Smooth muscle cell (in vitro differentiated cells): ENCODE measurements at regions not wholly inside any gene's neighbourhood (a gene's known extent, or its start where the extent isn't known, plus 50 kb on each side); places are given as distances from the start of the nearest gene placed in this dataset.

Experiments
- DNase-seq: peaks from one replicate; lab custom pipeline; 2025; ENCODE audit not compliant: unreplicated experiment; lab: John Stamatoyannopoulos, UW
- H2AFZ ChIP-seq: fragments of 200-600 bp; sonication (generic); 2 replicates; pipeline ENCODE4 v1.6.0; 2016; ENCODE audit warnings: antibody characterized with exemption, low read depth, mild to moderate bottlenecking
- H3F3A ChIP-seq: fragments of 200-600 bp; sonication (generic); 2 replicates; pipeline ENCODE4 v1.6.0; 2017; ENCODE audit warnings: antibody characterized with exemption, low read depth
- H3K27ac ChIP-seq: fragments of 200-600 bp; sonication (generic); 2 replicates; pipeline ENCODE4 v1.5.1; 2016; ENCODE audit warnings: low read depth, mild to moderate bottlenecking
- H3K27me3 ChIP-seq: fragments of 200-600 bp; sonication (generic); 2 replicates; pipeline ENCODE4 v1.6.1; 2016; ENCODE audit warnings: low read depth, mild to moderate bottlenecking
- H3K36me3 ChIP-seq: fragments of 200-600 bp; sonication (generic); 2 replicates; pipeline ENCODE4 v1.5.1; 2016; ENCODE audit warnings: low read depth
- H3K4me1 ChIP-seq: fragments of 200-600 bp; sonication (generic); 2 replicates; pipeline ENCODE4 v1.5.1; 2016; ENCODE audit warnings: low read depth
- H3K4me2 ChIP-seq: fragments of 200-600 bp; sonication (generic); 2 replicates; pipeline ENCODE4 v1.6.0; 2016; ENCODE audit warnings: mild to moderate bottlenecking
- H3K4me3 ChIP-seq: fragments of 200-600 bp; sonication (generic); 2 replicates; pipeline ENCODE4 v1.5.1; 2016; ENCODE audit warnings: mild to moderate bottlenecking
- H3K79me2 ChIP-seq: fragments of 200-600 bp; sonication (generic); 2 replicates; pipeline ENCODE4 v1.6.0; 2016; ENCODE audit warnings: low read depth, mild to moderate bottlenecking
- H3K9ac ChIP-seq: fragments of 200-600 bp; sonication (generic); 2 replicates; pipeline ENCODE4 v1.6.0; 2016; ENCODE audit warnings: low read depth
- H3K9me3 ChIP-seq: fragments of 200-600 bp; sonication (generic); replicated peaks from 2 replicates; pipeline ENCODE4 v1.5.1; 2016; ENCODE audit warnings: low read depth
- H4K20me1 ChIP-seq: fragments of 200-600 bp; sonication (generic); 2 replicates; pipeline ENCODE4 v1.6.0; 2016; ENCODE audit warnings: low read depth
- CTCF ChIP-seq: fragments of 200-600 bp; sonication (generic); IDR thresholded peaks from 2 replicates; pipeline ENCODE4 v1.5.1; 2017; ENCODE audit warnings: borderline replicate concordance, mild to moderate bottlenecking, antibody characterized with exemption; ENCODE audit not compliant: insufficient read depth, poor library complexity, severe bottlenecking
- WGBS: methylation state at CpG from one replicate; pipeline ENCODE4 v1.1.7; 2016; ENCODE audit warnings: low lambda C conversion rate; 5-methylcytosine and 5-hydroxymethylcytosine counted together

- H3K27me3 ChIP-seq = peaks cover 6% of the 10 kb centered on the region
- WGBS = 83% methylated on average over 2 of the region's 2 CpGs
- H3F3A ChIP-seq = no peaks in the 10 kb centered on the region
- H4K20me1 ChIP-seq = no peaks in the 10 kb centered on the region
- no peak overlapping the region for H2AFZ ChIP-seq
- H3K4me2 ChIP-seq = no peak overlapping the region
- DNase-seq = no peak
- H3K79me2 ChIP-seq = no peaks in the 10 kb centered on the region
- H3K4me1 ChIP-seq = no peaks in the 10 kb centered on the region
- no peak overlapping the region for H3K9ac ChIP-seq
- H3K4me3 ChIP-seq = no peak overlapping the region
- TF ChIP-seq CTCF = no peak
- H3K27ac ChIP-seq = no peak overlapping the region
- H3K9me3 ChIP-seq = no peaks in the 10 kb centered on the region
- no peaks in the 10 kb centered on the region for H3K36me3 ChIP-seq
Measured at GRCh38 chr1:208639382-208639781, 395.2 kb upstream of the PLXNA2 start.

- no peak overlapping the region for H3K4me2 ChIP-seq
- no peaks in the 10 kb centered on the region for H3K79me2 ChIP-seq
- H3K27me3 ChIP-seq = peaks cover 6% of the 10 kb centered on the region
- H3K4me3 ChIP-seq = no peak overlapping the region
- no peaks in the 10 kb centered on the region for H4K20me1 ChIP-seq
- no peak overlapping the region for H2AFZ ChIP-seq
- H3K4me1 ChIP-seq = no peaks in the 10 kb centered on the region
- no peak overlapping the region for H3K27ac ChIP-seq
- 84% methylated on average over 5 of the region's 5 CpGs for WGBS
- TF ChIP-seq CTCF = no peak
- no peaks in the 10 kb centered on the region for H3K9me3 ChIP-seq
- no peaks in the 10 kb centered on the region for H3K36me3 ChIP-seq
- H3F3A ChIP-seq = no peaks in the 10 kb centered on the region
- H3K9ac ChIP-seq = no peak overlapping the region
- no peak for DNase-seq
Measured at GRCh38 chr1:208640295-208640694, 396.1 kb upstream of the PLXNA2 start.

GRCh38 chr1:208641579-208642280 is 397.5 kb upstream of the PLXNA2 start:
- no peaks in the 10 kb centered on the region for H4K20me1 ChIP-seq
- peaks cover under 1% of the 10 kb centered on the region for H3K27me3 ChIP-seq
- H3K4me1 ChIP-seq = no peaks in the 10 kb centered on the region
- no peak overlapping the region for H3K9ac ChIP-seq
- H3K27ac ChIP-seq = no peak overlapping the region
- DNase-seq = no peak
- no peaks in the 10 kb centered on the region for H3K79me2 ChIP-seq
- H3K9me3 ChIP-seq = no peaks in the 10 kb centered on the region
- H3K4me3 ChIP-seq = no peak overlapping the region
- H2AFZ ChIP-seq = no peak overlapping the region
- H3F3A ChIP-seq = no peaks in the 10 kb centered on the region
- 76% methylated on average over 4 of the region's 4 CpGs for WGBS
- H3K4me2 ChIP-seq = no peak overlapping the region
- no peak for TF ChIP-seq CTCF
- H3K36me3 ChIP-seq = no peaks in the 10 kb centered on the region

GRCh38 chr1:208643005-208643597 is 398.9 kb upstream of the PLXNA2 start:
- Histone ChIP-seq H3F3A (no peaks in the 10 kb centered on the region), H3K4me2 (no peak overlapping the region), H4K20me1 (no peaks in the 10 kb centered on the region), H3K9me3 (no peaks in the 10 kb centered on the region), H3K27ac (no peak overlapping the region), H3K9ac (no peak overlapping the region), H3K36me3 (no peaks in the 10 kb centered on the region), H3K27me3 (no peaks in the 10 kb centered on the region), H3K79me2 (no peaks in the 10 kb centered on the region), H3K4me3 (no peak overlapping the region), H3K4me1 (no peaks in the 10 kb centered on the region), H2AFZ (no peak overlapping the region)
- TF ChIP-seq CTCF = no peak
- DNase-seq = no peak
- 88% methylated on average over 7 of the region's 7 CpGs for WGBS
